ENCODE measurements at regions not wholly inside any gene's neighbourhood (a gene's known extent, or its start where the extent isn't known, plus 50 kb on each side); places are given as distances from the start of the nearest gene placed in this dataset.

DNA sequence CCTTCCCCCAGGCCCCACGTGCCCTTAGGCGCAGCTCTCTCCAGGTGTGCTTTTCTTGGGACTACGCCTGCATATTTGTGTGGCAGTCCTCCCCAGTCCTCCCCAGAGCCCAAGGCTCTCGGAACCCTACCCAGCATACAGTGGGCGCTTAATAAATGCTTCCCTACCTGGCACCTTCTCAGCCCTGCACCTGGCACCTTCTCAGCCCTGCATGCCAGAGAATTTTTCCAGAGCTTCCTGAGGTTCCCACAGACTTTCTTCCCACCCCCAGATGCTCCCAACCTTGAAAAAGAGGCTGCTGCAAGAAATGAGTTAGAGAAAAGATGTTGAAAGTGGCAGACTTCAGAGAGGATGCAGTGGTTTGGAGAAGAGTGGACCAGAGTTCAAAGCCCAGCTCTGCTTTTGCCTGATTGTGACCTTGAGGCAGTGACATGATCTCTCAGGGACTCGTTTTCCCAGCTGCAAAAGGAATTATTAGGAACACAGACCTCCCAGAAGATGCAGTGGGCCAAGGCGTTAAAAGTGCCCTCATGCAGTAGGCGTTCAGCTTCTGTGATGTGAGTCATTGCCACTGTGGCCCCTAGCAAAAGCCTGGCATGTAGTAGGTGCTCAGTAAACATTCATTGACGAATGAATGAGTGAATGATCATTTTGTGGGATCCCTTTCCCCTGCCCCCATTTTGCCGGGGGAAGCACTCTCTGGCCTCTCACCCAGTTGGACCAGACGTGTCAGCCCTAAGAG is 167.2 kb downstream of the PHETA1 start:
- ChIA-PET CTCF (interaction anchor here (0.5 kb wide), 1 partner anchor 195 kb away, joined by 4 read pairs; no protein-coding TSS in a partner anchor), POLR2A (no interaction called here)
- H3K4me3 Mint-ChIP-seq (ENCODE audit: unreplicated experiment), result no peak overlapping the region
- intact Hi-C loops (cut with micrococcal nuclease; ENCODE audit: unreplicated experiment), result no loop called here
- H3K27ac Mint-ChIP-seq (ENCODE audit: unreplicated experiment), result no peak overlapping the region
- H3K36me3 Mint-ChIP-seq (ENCODE audit: insufficient read depth, unreplicated experiment), result no peaks in the 10 kb centered on the region
- Histone ChIP-seq H3K27me3 (replicated peaks; ENCODE audit: control insufficient read depth, insufficient read depth, low read length) (no peaks in the 10 kb centered on the region; the same call in 1 of the 2 replicates), H3K4me1 (no peaks in the 10 kb centered on the region), H3K4me3 (ENCODE audit: low read depth, low read length) (no peak overlapping the region), H3K36me3 (ENCODE audit: control insufficient read depth, insufficient read depth, low read length) (no peaks in the 10 kb centered on the region), H3K9me3 (no peaks in the 10 kb centered on the region)
- H3K4me1 Mint-ChIP-seq (ENCODE audit: low read depth, unreplicated experiment), result no peaks in the 10 kb centered on the region
- no peak for DNase-seq
- TF ChIP-seq, protein P1, sequence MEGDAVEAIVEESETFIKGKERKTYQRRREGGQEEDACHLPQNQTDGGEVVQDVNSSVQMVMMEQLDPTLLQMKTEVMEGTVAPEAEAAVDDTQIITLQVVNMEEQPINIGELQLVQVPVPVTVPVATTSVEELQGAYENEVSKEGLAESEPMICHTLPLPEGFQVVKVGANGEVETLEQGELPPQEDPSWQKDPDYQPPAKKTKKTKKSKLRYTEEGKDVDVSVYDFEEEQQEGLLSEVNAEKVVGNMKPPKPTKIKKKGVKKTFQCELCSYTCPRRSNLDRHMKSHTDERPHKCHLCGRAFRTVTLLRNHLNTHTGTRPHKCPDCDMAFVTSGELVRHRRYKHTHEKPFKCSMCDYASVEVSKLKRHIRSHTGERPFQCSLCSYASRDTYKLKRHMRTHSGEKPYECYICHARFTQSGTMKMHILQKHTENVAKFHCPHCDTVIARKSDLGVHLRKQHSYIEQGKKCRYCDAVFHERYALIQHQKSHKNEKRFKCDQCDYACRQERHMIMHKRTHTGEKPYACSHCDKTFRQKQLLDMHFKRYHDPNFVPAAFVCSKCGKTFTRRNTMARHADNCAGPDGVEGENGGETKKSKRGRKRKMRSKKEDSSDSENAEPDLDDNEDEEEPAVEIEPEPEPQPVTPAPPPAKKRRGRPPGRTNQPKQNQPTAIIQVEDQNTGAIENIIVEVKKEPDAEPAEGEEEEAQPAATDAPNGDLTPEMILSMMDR (IDR thresholded peaks at IDR 0.05; ENCODE audit: insufficient read depth in 1 of 2, low read depth in 1 of 2, low read length in 1 of 2, severe bottlenecking in 1 of 2, unreplicated experiment in 1 of 2), result no peak
- H3K27me3 Mint-ChIP-seq (ENCODE audit: insufficient read depth, unreplicated experiment), result peaks cover 30% of the 10 kb centered on the region
- BruUV-seq (replicated peaks), result no TSS peak
- H3K9me3 Mint-ChIP-seq (ENCODE audit: unreplicated experiment), result no peaks in the 10 kb centered on the region

DNA sequence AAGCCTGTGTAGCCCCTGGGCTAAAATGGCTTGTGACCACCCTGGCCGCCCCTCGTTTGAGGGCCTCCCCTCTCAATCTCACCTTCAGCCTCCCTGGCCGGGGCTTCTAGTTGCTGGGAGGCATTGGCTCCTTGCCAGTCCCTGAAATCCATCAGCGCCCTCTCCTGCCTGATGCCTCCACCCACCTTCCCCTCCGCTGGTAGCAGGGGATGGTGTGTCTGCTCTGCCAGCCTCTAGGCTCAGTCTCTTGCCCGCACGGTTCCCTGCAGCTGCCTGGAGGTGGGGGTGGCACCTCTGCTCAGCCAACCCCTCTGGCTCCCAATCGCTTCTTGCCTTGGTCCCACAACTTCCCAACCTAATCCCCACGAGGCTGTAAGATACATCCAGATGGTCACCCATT is 167.9 kb downstream of the PHETA1 start:
- TF ChIP-seq, protein P1 (IDR thresholded peaks at IDR 0.05; ENCODE audit: insufficient read depth in 1 of 2, low read depth in 1 of 2, low read length in 1 of 2, severe bottlenecking in 1 of 2, unreplicated experiment in 1 of 2), result no peak
- no peaks in the 10 kb centered on the region for H3K4me1 Mint-ChIP-seq (ENCODE audit: low read depth, unreplicated experiment)
- H3K27ac Mint-ChIP-seq (ENCODE audit: unreplicated experiment), result no peak overlapping the region
- ChIA-PET CTCF (interaction anchor here (0.5 kb wide), 1 partner anchor 194 kb away, joined by 4 read pairs; no protein-coding TSS in a partner anchor), POLR2A (no interaction called here)
- DNase-seq, result no peak
- Histone ChIP-seq H3K4me3 (ENCODE audit: low read depth, low read length) (no peak overlapping the region), H3K27me3 (replicated peaks; ENCODE audit: control insufficient read depth, insufficient read depth, low read length) (no peaks in the 10 kb centered on the region; the same call in 1 of the 2 replicates), H3K9me3 (no peaks in the 10 kb centered on the region), H3K4me1 (no peaks in the 10 kb centered on the region), H3K36me3 (ENCODE audit: control insufficient read depth, insufficient read depth, low read length) (no peaks in the 10 kb centered on the region)
- no peaks in the 10 kb centered on the region for H3K9me3 Mint-ChIP-seq (ENCODE audit: unreplicated experiment)
- no peaks in the 10 kb centered on the region for H3K36me3 Mint-ChIP-seq (ENCODE audit: insufficient read depth, unreplicated experiment)
- no peak overlapping the region for H3K4me3 Mint-ChIP-seq (ENCODE audit: unreplicated experiment)
- peaks cover 29% of the 10 kb centered on the region for H3K27me3 Mint-ChIP-seq (ENCODE audit: insufficient read depth, unreplicated experiment)
- intact Hi-C loops (cut with micrococcal nuclease; ENCODE audit: unreplicated experiment), result no loop called here
- no TSS peak for BruUV-seq (replicated peaks)

DNA sequence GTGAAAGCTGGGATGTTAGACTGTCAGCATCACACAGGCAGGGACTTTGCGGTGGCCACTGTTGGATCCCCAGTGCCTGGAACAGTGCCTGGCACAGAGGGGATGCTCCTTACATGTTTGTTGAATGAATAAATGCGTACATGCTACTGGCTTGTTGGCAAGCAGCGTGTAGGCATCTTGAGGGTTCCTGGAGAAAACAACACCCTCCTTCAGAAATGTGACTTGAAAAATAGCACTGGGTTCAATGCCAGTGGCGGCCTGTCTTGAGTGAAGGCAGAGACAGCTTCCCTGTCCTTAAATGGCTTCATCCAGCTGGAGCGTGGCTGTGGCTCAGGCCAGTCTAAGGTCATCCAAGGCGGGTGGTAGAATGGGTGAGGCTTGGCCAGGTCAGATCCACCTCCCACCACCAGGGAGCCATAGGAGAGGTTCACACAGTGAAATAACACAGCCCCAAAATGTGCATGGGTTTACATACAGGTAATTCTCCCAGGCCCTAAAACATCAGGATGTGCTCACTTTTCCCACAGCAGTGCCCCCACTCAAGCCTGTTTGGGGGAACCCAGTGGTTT is 171.4 kb downstream of the PHETA1 start:
- no peaks in the 10 kb centered on the region for H3K4me1 ChIP-seq
- no peaks in the 10 kb centered on the region for H3K36me3 Mint-ChIP-seq (ENCODE audit: insufficient read depth, unreplicated experiment)
- no peak overlapping the region for H3K27ac Mint-ChIP-seq (ENCODE audit: unreplicated experiment)
- H3K27me3 Mint-ChIP-seq (ENCODE audit: insufficient read depth, unreplicated experiment), result peaks cover 29% of the 10 kb centered on the region
- H3K9me3 Mint-ChIP-seq (ENCODE audit: unreplicated experiment), result no peaks in the 10 kb centered on the region
- H3K36me3 ChIP-seq (ENCODE audit: control insufficient read depth, insufficient read depth, low read length), result no peaks in the 10 kb centered on the region
- BruUV-seq (replicated peaks), result no TSS peak
- H3K4me3 ChIP-seq (ENCODE audit: low read depth, low read length), result no peak overlapping the region
- TF ChIP-seq, protein P1 (IDR thresholded peaks at IDR 0.05; ENCODE audit: insufficient read depth in 1 of 2, low read depth in 1 of 2, low read length in 1 of 2, severe bottlenecking in 1 of 2, unreplicated experiment in 1 of 2), result no peak
- intact Hi-C loops (cut with micrococcal nuclease; ENCODE audit: unreplicated experiment), result no loop called here
- ChIA-PET POLR2A (no interaction called here), CTCF (no interaction called here)
- no peak overlapping the region for H3K4me3 Mint-ChIP-seq (ENCODE audit: unreplicated experiment)
- H3K4me1 Mint-ChIP-seq (ENCODE audit: low read depth, unreplicated experiment), result no peaks in the 10 kb centered on the region
- H3K27me3 ChIP-seq (replicated peaks; ENCODE audit: control insufficient read depth, insufficient read depth, low read length), result no peaks in the 10 kb centered on the region; the same call in 1 of the 2 replicates
- DNase-seq, result no peak
- H3K9me3 ChIP-seq, result no peaks in the 10 kb centered on the region

Measured in Caco-2 (cell line).